ENCODE measurements at regions not wholly inside any gene's neighbourhood (a gene's known extent, or its start where the extent isn't known, plus 50 kb on each side); places are given as distances from the start of the nearest gene placed in this dataset.

- no peak for TF ChIP-seq CTCF (IDR thresholded peaks at IDR 0.05; ENCODE audit: poor library complexity, severe bottlenecking)
- no peak for TF ChIP-seq RAD21 (conservative IDR thresholded peaks at IDR 0.05)
- no peak for TF ChIP-seq TAF1 (IDR thresholded peaks at IDR 0.05; ENCODE audit: low read depth)
- TF ChIP-seq EZH2 (IDR thresholded peaks at IDR 0.05; ENCODE audit: borderline replicate concordance, insufficient read depth, low read length, poor library complexity, severe bottlenecking): no peak
- no peak for TF ChIP-seq MXI1 (conservative IDR thresholded peaks at IDR 0.05; ENCODE audit: poor library complexity, severe bottlenecking)
These were observed 488.9 kb upstream of the RASGRP1 start for GRCh38 chr15:39053480-39053879.
